ENCODE measurements at regions not wholly inside any gene's neighbourhood (a gene's known extent, or its start where the extent isn't known, plus 50 kb on each side); places are given as distances from the start of the nearest gene placed in this dataset.

GRCh38 chr20:1784586-1784985 lies 110.6 kb upstream of the SIRPA start:
- in situ Hi-C loops (cut with MboI; ENCODE audit: low sequenced_read_pairs) (no loop called here), intact Hi-C loops (cut with micrococcal nuclease) (no loop called here), dilution Hi-C loops (cut with HindIII; ENCODE audit: low sequenced_read_pairs, unreplicated experiment) (no loop called here)
- H3K9me3 ChIP-seq (ENCODE audit: control insufficient read depth, insufficient read depth, low read length): no peaks in the 10 kb centered on the region
- H3K4ac ChIP-seq (ENCODE audit: low read depth, low read length): no peak overlapping the region
- no peaks in the 10 kb centered on the region for H3K79me1 ChIP-seq (ENCODE audit: low read depth in 1 of 2, low read length in 2 of 2)
- CTCF ChIA-PET: no interaction called here
- H3K4me1 ChIP-seq (ENCODE audit: control insufficient read depth, insufficient read depth, low read length): no peaks in the 10 kb centered on the region
- no peak overlapping the region for H3K56ac ChIP-seq (ENCODE audit: extremely low read depth, insufficient read depth, low read length)
- H3K23ac ChIP-seq (ENCODE audit: low read depth, low read length): no peak overlapping the region
- no peak overlapping the region for H3K18ac ChIP-seq (ENCODE audit: low read depth, low read length)
- no peak overlapping the region for H2AK9ac ChIP-seq (replicated peaks; ENCODE audit: low read depth, low read length, poor library complexity)
- no peak overlapping the region for H2BK15ac ChIP-seq (ENCODE audit: low read depth, low read length)
- no peak overlapping the region for H2BK120ac ChIP-seq (ENCODE audit: low read depth, low read length)
- H3K4me3 ChIP-seq (ENCODE audit: insufficient read depth, low read depth, low read length): no peak overlapping the region
- BruUV-seq (replicated peaks): no TSS peak
- no peak overlapping the region for H3K9ac ChIP-seq (ENCODE audit: low read depth, low read length)
- peaks cover 60% of the 10 kb centered on the region for H3K27me3 ChIP-seq (ENCODE audit: control insufficient read depth, insufficient read depth, low read length)
- no peaks in the 10 kb centered on the region for H4K20me1 ChIP-seq (ENCODE audit: insufficient read depth, low read length)
- WGBS, 2 experiments (ENCODE audit: extremely low coverage in 2 of 2, insufficient read length in 1 of 2): no CpG with 5 or more reads among the region's 4 CpGs
- H2BK5ac ChIP-seq (ENCODE audit: low read depth, low read length, poor library complexity, severe bottlenecking): no peak overlapping the region
- ATAC-seq (ENCODE audit: low read depth) (no peak), DNase-seq (no peak)
- H3K27ac ChIP-seq (ENCODE audit: insufficient read depth, low read length): no peak overlapping the region
- H2AK5ac ChIP-seq (ENCODE audit: low read depth, low read length): no peak overlapping the region
- H2AFZ ChIP-seq (replicated peaks; ENCODE audit: low read length, poor library complexity): no peak overlapping the region
- H3K36me3 ChIP-seq (ENCODE audit: control insufficient read depth, insufficient read depth, low read length): no peaks in the 10 kb centered on the region
- no peak overlapping the region for H4K91ac ChIP-seq (ENCODE audit: insufficient read depth, low read depth, low read length)
- POLR2A ChIA-PET (ENCODE audit: unreplicated experiment): no interaction called here
- H4K8ac ChIP-seq (ENCODE audit: low read depth in 2 of 2, low read length in 2 of 2): no peak overlapping the region
- H4K5ac ChIP-seq (ENCODE audit: low read depth, low read length): no peak overlapping the region
- H3K14ac ChIP-seq (replicated peaks; ENCODE audit: low read depth, low read length): no peak overlapping the region
- H2BK20ac ChIP-seq (ENCODE audit: low read depth, low read length): no peak overlapping the region
- TF ChIP-seq MAFK (IDR thresholded peaks at IDR 0.05; ENCODE audit: low read depth, low read length) (no peak), RFX5 (IDR thresholded peaks at IDR 0.05; ENCODE audit: low read depth, low read length) (no peak), MXI1 (IDR thresholded peaks at IDR 0.05; ENCODE audit: borderline replicate concordance, low read depth, low read length) (no peak), BHLHE40 (IDR thresholded peaks at IDR 0.05; ENCODE audit: low read depth, low read length) (no peak), FOS (IDR thresholded peaks at IDR 0.05; ENCODE audit: low read depth, low read length) (no peak), ELK1 (IDR thresholded peaks at IDR 0.05; ENCODE audit: borderline replicate concordance, low read depth, low read length) (no peak), MAZ (IDR thresholded peaks at IDR 0.05; ENCODE audit: borderline replicate concordance, low read depth, low read length) (no peak), RAD21 (IDR thresholded peaks at IDR 0.05; ENCODE audit: low read length) (no peak), CHD1 (IDR thresholded peaks at IDR 0.05; ENCODE audit: low read depth, low read length) (no peak), RCOR1 (IDR thresholded peaks at IDR 0.05; ENCODE audit: insufficient replicate concordance, low read length) (no peak), NFE2L2 (IDR thresholded peaks at IDR 0.05; ENCODE audit: low read depth, low read length) (no peak), POLR2A (IDR thresholded peaks at IDR 0.05; ENCODE audit: low read depth, low read length) (no peak), SMC3 (IDR thresholded peaks at IDR 0.05; ENCODE audit: low read depth, low read length) (no peak)
- TF ChIP-seq, protein P1, sequence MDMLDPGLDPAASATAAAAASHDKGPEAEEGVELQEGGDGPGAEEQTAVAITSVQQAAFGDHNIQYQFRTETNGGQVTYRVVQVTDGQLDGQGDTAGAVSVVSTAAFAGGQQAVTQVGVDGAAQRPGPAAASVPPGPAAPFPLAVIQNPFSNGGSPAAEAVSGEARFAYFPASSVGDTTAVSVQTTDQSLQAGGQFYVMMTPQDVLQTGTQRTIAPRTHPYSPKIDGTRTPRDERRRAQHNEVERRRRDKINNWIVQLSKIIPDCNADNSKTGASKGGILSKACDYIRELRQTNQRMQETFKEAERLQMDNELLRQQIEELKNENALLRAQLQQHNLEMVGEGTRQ (IDR thresholded peaks at IDR 0.05; ENCODE audit: low read depth, low read length): no peak
- TF ChIP-seq, protein P2, sequence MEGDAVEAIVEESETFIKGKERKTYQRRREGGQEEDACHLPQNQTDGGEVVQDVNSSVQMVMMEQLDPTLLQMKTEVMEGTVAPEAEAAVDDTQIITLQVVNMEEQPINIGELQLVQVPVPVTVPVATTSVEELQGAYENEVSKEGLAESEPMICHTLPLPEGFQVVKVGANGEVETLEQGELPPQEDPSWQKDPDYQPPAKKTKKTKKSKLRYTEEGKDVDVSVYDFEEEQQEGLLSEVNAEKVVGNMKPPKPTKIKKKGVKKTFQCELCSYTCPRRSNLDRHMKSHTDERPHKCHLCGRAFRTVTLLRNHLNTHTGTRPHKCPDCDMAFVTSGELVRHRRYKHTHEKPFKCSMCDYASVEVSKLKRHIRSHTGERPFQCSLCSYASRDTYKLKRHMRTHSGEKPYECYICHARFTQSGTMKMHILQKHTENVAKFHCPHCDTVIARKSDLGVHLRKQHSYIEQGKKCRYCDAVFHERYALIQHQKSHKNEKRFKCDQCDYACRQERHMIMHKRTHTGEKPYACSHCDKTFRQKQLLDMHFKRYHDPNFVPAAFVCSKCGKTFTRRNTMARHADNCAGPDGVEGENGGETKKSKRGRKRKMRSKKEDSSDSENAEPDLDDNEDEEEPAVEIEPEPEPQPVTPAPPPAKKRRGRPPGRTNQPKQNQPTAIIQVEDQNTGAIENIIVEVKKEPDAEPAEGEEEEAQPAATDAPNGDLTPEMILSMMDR (conservative IDR thresholded peaks at IDR 0.05; ENCODE audit: low read depth, low read length): no peak
- H3K9me1 ChIP-seq (ENCODE audit: insufficient read depth, low read length): no peaks in the 10 kb centered on the region
- H3K4me2 ChIP-seq (ENCODE audit: low read depth, low read length): no peak overlapping the region

All from IMR-90 (cell line).